ENCODE measurements at regions not wholly inside any gene's neighbourhood (a gene's known extent, or its start where the extent isn't known, plus 50 kb on each side); places are given as distances from the start of the nearest gene placed in this dataset.

GRCh38 chr13:24080134-24080533 lies 80.4 kb upstream of the SPATA13 start:
- H3K4me3 ChIP-seq = no peak overlapping the region
- no peaks in the 10 kb centered on the region for H3K9me3 ChIP-seq
- no peak for TF ChIP-seq CTCF (IDR thresholded peaks at IDR 0.05)
- TF ChIP-seq POLR2A (IDR thresholded peaks at IDR 0.05) = no peak
- H3K4me1 ChIP-seq = peaks cover 0 to 15% (median 6%) of the 10 kb centered on the region in 12 donors
- ATAC-seq = no peak
- H3K27me3 ChIP-seq = peaks cover 0 to under 1% (median 0%) of the 10 kb centered on the region in 9 donors
- H3K27ac ChIP-seq = no peak overlapping the region
- intact Hi-C loops (cut with DNase I) = no loop called here
- H3K36me3 ChIP-seq = no peaks in the 10 kb centered on the region
- DNase-seq = no peak
- 87 to 91% (median 89%) methylated on average over 5 of the region's 5 CpGs for WGBS, 4 donors

GRCh38 chr13:24081387-24081786 lies 79.1 kb upstream of the SPATA13 start:
- peaks cover 0 to 4% (median 0%) of the 10 kb centered on the region in 9 donors for H3K27me3 ChIP-seq
- H3K9me3 ChIP-seq = no peaks in the 10 kb centered on the region
- no peaks in the 10 kb centered on the region for H3K36me3 ChIP-seq
- H3K4me3 ChIP-seq = no peak overlapping the region
- peaks cover 0 to 5% (median 0%) of the 10 kb centered on the region in 12 donors for H3K4me1 ChIP-seq
- H3K27ac ChIP-seq = no peak overlapping the region
- 92 to 96% (median 94%) methylated on average over 2 of the region's 2 CpGs for WGBS, 4 donors
- TF ChIP-seq CTCF (IDR thresholded peaks at IDR 0.05) (no peak), POLR2A (IDR thresholded peaks at IDR 0.05) (no peak)
- no peak for ATAC-seq
- DNase-seq = no peak
- intact Hi-C loops (cut with DNase I) = no loop called here

- no peak overlapping the region for H3K27ac ChIP-seq
- intact Hi-C loops (cut with DNase I) = no loop called here
- no peak for TF ChIP-seq POLR2A (IDR thresholded peaks at IDR 0.05)
- no peak for TF ChIP-seq CTCF (IDR thresholded peaks at IDR 0.05)
- DNase-seq (no peak), ATAC-seq (no peak)
- H3K9me3 ChIP-seq = no peaks in the 10 kb centered on the region
- peaks cover 0 to 15% (median 10%) of the 10 kb centered on the region in 12 donors for H3K4me1 ChIP-seq
- H3K36me3 ChIP-seq = no peaks in the 10 kb centered on the region
- no peak overlapping the region for H3K4me3 ChIP-seq
- H3K27me3 ChIP-seq = peaks cover 0 to 4% (median 0%) of the 10 kb centered on the region in 9 donors
- WGBS, 4 donors = 57 to 96% (median 80%) methylated on average over 5 of the region's 5 CpGs
Observed at GRCh38 chr13:24083141-24083540, 77.4 kb upstream of the SPATA13 start.

GRCh38 chr13:24083722-24084421 lies 76.6 kb upstream of the SPATA13 start:
- TF ChIP-seq CTCF (IDR thresholded peaks at IDR 0.05) = no peak
- 75 to 80% (median 76%) methylated on average over 15 of the region's 15 CpGs for WGBS, 4 donors
- no peak overlapping the region for H3K4me3 ChIP-seq
- no peak for ATAC-seq
- no peaks in the 10 kb centered on the region for H3K9me3 ChIP-seq
- DNase-seq = no peak
- intact Hi-C loops (cut with DNase I) = no loop called here
- peaks cover 0 to 4% (median 0%) of the 10 kb centered on the region in 9 donors for H3K27me3 ChIP-seq
- H3K4me1 ChIP-seq = peaks cover 0 to 17% (median 10%) of the 10 kb centered on the region in 12 donors
- no peaks in the 10 kb centered on the region for H3K36me3 ChIP-seq
- H3K27ac ChIP-seq = no peak overlapping the region

Data from heart left ventricle (tissue), 16 donors.